ENCODE measurements at regions not wholly inside any gene's neighbourhood (a gene's known extent, or its start where the extent isn't known, plus 50 kb on each side); places are given as distances from the start of the nearest gene placed in this dataset.

GRCh38 chr7:145020454-145020853 is 184.6 kb upstream of the TPK1 start:
- H3K27me3 Mint-ChIP-seq (ENCODE audit: low read depth in 2 of 2), result peaks cover 0 to 2% of the 10 kb centered on the region in 2 donors
- WGBS (ENCODE audit: insufficient coverage), result 100% methylated on average over 1 of the region's 3 CpGs
- H3K4me1 Mint-ChIP-seq, result no peaks in the 10 kb centered on the region
- TF ChIP-seq CTCF (IDR thresholded peaks at IDR 0.05), result no peak
- no peak overlapping the region for H3K4me3 Mint-ChIP-seq
- H3K9me3 Mint-ChIP-seq, result no peaks in the 10 kb centered on the region
- ATAC-seq, result no peak
- H3K4me3 ChIP-seq (ENCODE audit: low read length), result no peak overlapping the region
- no peaks in the 10 kb centered on the region for H3K9me3 ChIP-seq (ENCODE audit: control insufficient read depth, insufficient read depth, low read length)
- H3K4me1 ChIP-seq (ENCODE audit: control insufficient read depth, insufficient read depth, low read length), result no peaks in the 10 kb centered on the region
- H3K27me3 ChIP-seq (ENCODE audit: control insufficient read depth, insufficient read depth, low read length), result no peaks in the 10 kb centered on the region
- H3K27ac ChIP-seq (ENCODE audit: low read length), result no peak overlapping the region
- DNase-seq, result no peak
- no peak overlapping the region for H3K27ac Mint-ChIP-seq
- intact Hi-C loops (cut with micrococcal nuclease), result no loop called here
- no peaks in the 10 kb centered on the region for H3K36me3 Mint-ChIP-seq
- no peaks in the 10 kb centered on the region for H3K36me3 ChIP-seq (ENCODE audit: control insufficient read depth, insufficient read depth, low read length)

GRCh38 chr7:145016068-145016467 is 180.2 kb upstream of the TPK1 start:
- Mint-ChIP-seq H3K36me3 (no peaks in the 10 kb centered on the region), H3K9me3 (no peaks in the 10 kb centered on the region), H3K27ac (no peak overlapping the region), H3K4me1 (peaks cover 0 to 6% of the 10 kb centered on the region in 2 donors), H3K4me3 (no peak overlapping the region), H3K27me3 (ENCODE audit: low read depth in 2 of 2) (no peaks in the 10 kb centered on the region)
- Histone ChIP-seq H3K27me3 (ENCODE audit: control insufficient read depth, insufficient read depth, low read length) (no peaks in the 10 kb centered on the region), H3K4me3 (ENCODE audit: low read length) (no peak overlapping the region), H3K4me1 (ENCODE audit: control insufficient read depth, insufficient read depth, low read length) (no peaks in the 10 kb centered on the region), H3K36me3 (ENCODE audit: control insufficient read depth, insufficient read depth, low read length) (no peaks in the 10 kb centered on the region), H3K27ac (ENCODE audit: low read length) (no peak overlapping the region), H3K9me3 (ENCODE audit: control insufficient read depth, insufficient read depth, low read length) (no peaks in the 10 kb centered on the region)
- intact Hi-C loops (cut with micrococcal nuclease), result no loop called here
- DNase-seq, result no peak
- WGBS (ENCODE audit: insufficient coverage), result 89% methylated on average over 3 of the region's 3 CpGs
- ATAC-seq, result no peak
- no peak for TF ChIP-seq CTCF (IDR thresholded peaks at IDR 0.05)

GRCh38 chr7:145009876-145010275 is 174.0 kb upstream of the TPK1 start:
- DNase-seq (no peak), ATAC-seq (no peak)
- no peaks in the 10 kb centered on the region for H3K36me3 Mint-ChIP-seq
- H3K27me3 ChIP-seq (ENCODE audit: control insufficient read depth, insufficient read depth, low read length), result no peaks in the 10 kb centered on the region
- no peak for TF ChIP-seq CTCF (IDR thresholded peaks at IDR 0.05)
- H3K4me1 ChIP-seq (ENCODE audit: control insufficient read depth, insufficient read depth, low read length), result no peaks in the 10 kb centered on the region
- H3K27ac Mint-ChIP-seq, result no peak overlapping the region
- H3K36me3 ChIP-seq (ENCODE audit: control insufficient read depth, insufficient read depth, low read length), result no peaks in the 10 kb centered on the region
- H3K9me3 ChIP-seq (ENCODE audit: control insufficient read depth, insufficient read depth, low read length), result no peaks in the 10 kb centered on the region
- H3K9me3 Mint-ChIP-seq, result peaks cover 3% of the 10 kb centered on the region in 2 donors
- WGBS (ENCODE audit: insufficient coverage), result 78% methylated on average over 3 of the region's 3 CpGs
- no peak overlapping the region for H3K4me3 Mint-ChIP-seq
- peaks cover 0 to 2% of the 10 kb centered on the region in 2 donors for H3K27me3 Mint-ChIP-seq (ENCODE audit: low read depth in 2 of 2)
- peaks cover 0 to 6% of the 10 kb centered on the region in 2 donors for H3K4me1 Mint-ChIP-seq
- H3K4me3 ChIP-seq (ENCODE audit: low read length), result no peak overlapping the region
- H3K27ac ChIP-seq (ENCODE audit: low read length), result no peak overlapping the region
- intact Hi-C loops (cut with micrococcal nuclease), result no loop called here

GRCh38 chr7:145005601-145006000 is 169.7 kb upstream of the TPK1 start:
- peaks cover 8% of the 10 kb centered on the region for H3K9me3 ChIP-seq (ENCODE audit: control insufficient read depth, insufficient read depth, low read length)
- DNase-seq, result no peak
- no peak for ATAC-seq
- H3K27ac Mint-ChIP-seq, result no peak overlapping the region
- no peak for TF ChIP-seq CTCF (IDR thresholded peaks at IDR 0.05)
- peaks cover 0 to 2% of the 10 kb centered on the region in 2 donors for H3K27me3 Mint-ChIP-seq (ENCODE audit: low read depth in 2 of 2)
- no peaks in the 10 kb centered on the region for H3K27me3 ChIP-seq (ENCODE audit: control insufficient read depth, insufficient read depth, low read length)
- H3K4me1 Mint-ChIP-seq, result no peaks in the 10 kb centered on the region
- H3K4me1 ChIP-seq (ENCODE audit: control insufficient read depth, insufficient read depth, low read length), result no peaks in the 10 kb centered on the region
- no peaks in the 10 kb centered on the region for H3K36me3 ChIP-seq (ENCODE audit: control insufficient read depth, insufficient read depth, low read length)
- no peak overlapping the region for H3K4me3 ChIP-seq (ENCODE audit: low read length)
- no peak overlapping the region for H3K4me3 Mint-ChIP-seq
- H3K9me3 Mint-ChIP-seq, result peaks cover 3 to 10% of the 10 kb centered on the region in 2 donors
- intact Hi-C loops (cut with micrococcal nuclease), result no loop called here
- H3K36me3 Mint-ChIP-seq, result peaks cover 2% of the 10 kb centered on the region
- WGBS (ENCODE audit: insufficient coverage), result 96% methylated on average over 2 of the region's 2 CpGs
- H3K27ac ChIP-seq (ENCODE audit: low read length), result no peak overlapping the region
